Liver (tissue), 8 donors: ENCODE measurements at regions not wholly inside any gene's neighbourhood (a gene's known extent, or its start where the extent isn't known, plus 50 kb on each side); places are given as distances from the start of the nearest gene placed in this dataset.

Source experiments
- DNase-seq: peaks from one replicate; pipeline ENCODE4 v3.0.0-alpha.2; 2017; ENCODE audit warnings: low spot score
- H3K27ac ChIP-seq, 2 donors: one replicate each; pipeline ENCODE4 v1.7.0; 2013; ENCODE audit warnings: inconsistent platforms in 2 of 2, low read length in 2 of 2, control low read depth in 1 of 2, low read depth in 1 of 2, mild to moderate bottlenecking in 1 of 2
- H3K27me3 ChIP-seq, 4 donors: one replicate each; pipeline versions ENCODE4 v1.6.1 to v1.7.0; 2013; ENCODE audit warnings: low read length in 3 of 4, inconsistent platforms in 1 of 4, mild to moderate bottlenecking in 1 of 4, moderate library complexity in 1 of 4; ENCODE audit not compliant: control insufficient read depth in 4 of 4, insufficient read depth in 4 of 4
- H3K36me3 ChIP-seq, 4 donors: one replicate each; pipeline versions ENCODE4 v1.6.1 to v1.7.0; 2013; ENCODE audit warnings: low read length in 3 of 4, mild to moderate bottlenecking in 3 of 4, low read depth in 1 of 4, moderate library complexity in 1 of 4; ENCODE audit not compliant: control insufficient read depth in 4 of 4, insufficient read depth in 3 of 4
- H3K4me1 ChIP-seq, 4 donors: one replicate each; pipeline versions ENCODE4 v1.6.1 to v1.7.0; 2013; ENCODE audit warnings: low read length in 3 of 4, mild to moderate bottlenecking in 3 of 4, moderate library complexity in 1 of 4; ENCODE audit not compliant: control insufficient read depth in 4 of 4, insufficient read depth in 4 of 4
- H3K4me3 ChIP-seq, 3 donors: one replicate each; pipeline versions ENCODE4 v1.6.1 to v1.7.0; 2013; ENCODE audit warnings: low read length in 3 of 3, control low read depth in 1 of 3, low read depth in 1 of 3, mild to moderate bottlenecking in 1 of 3
- H3K9ac ChIP-seq, 2 donors: one replicate each; pipeline ENCODE4 v1.7.0; 2013; ENCODE audit warnings: low read length in 2 of 2, mild to moderate bottlenecking in 2 of 2, moderate library complexity in 2 of 2, control low read depth in 1 of 2, low read depth in 1 of 2
- H3K9me3 ChIP-seq, 4 donors: one replicate each; pipeline versions ENCODE4 v1.6.1 to v1.7.0; 2013; ENCODE audit warnings: low read length in 3 of 4; ENCODE audit not compliant: control insufficient read depth in 4 of 4
- EGR1 ChIP-seq, 2 donors: IDR thresholded peaks; 2 replicates each; pipeline ENCODE4 v1.6.1; 2016 to 2018; ENCODE audit warnings: antibody characterized with exemption in 2 of 2, low read depth in 2 of 2
- FOXA1 ChIP-seq: IDR thresholded peaks from 2 replicates; pipeline ENCODE4 v1.6.1; 2016; ENCODE audit warnings: antibody characterized with exemption
- FOXA2 ChIP-seq: IDR thresholded peaks from 2 replicates; pipeline ENCODE4 v1.6.1; 2016; ENCODE audit warnings: antibody characterized with exemption
- GABPA ChIP-seq, 2 donors: IDR thresholded peaks in 1 of 2; conservative IDR thresholded peaks in 1 of 2; 2 replicates each; pipeline ENCODE4 v1.6.1; 2016; ENCODE audit warnings: antibody characterized with exemption in 2 of 2, mild to moderate bottlenecking in 1 of 2, moderate library complexity in 1 of 2
- HNF4G ChIP-seq: IDR thresholded peaks from 2 replicates; pipeline ENCODE4 v1.6.1; 2016; ENCODE audit warnings: antibody characterized with exemption
- JUND ChIP-seq, 2 donors: IDR thresholded peaks; 2 replicates each; pipeline ENCODE4 v1.6.1; 2016; ENCODE audit warnings: antibody characterized with exemption in 2 of 2
- NR2F2 ChIP-seq: IDR thresholded peaks from 2 replicates; pipeline ENCODE4 v1.6.1; 2016; ENCODE audit warnings: antibody characterized with exemption
- RAD21 ChIP-seq, 2 donors: IDR thresholded peaks; 2 replicates each; pipeline ENCODE4 v1.6.1; 2016; ENCODE audit warnings: antibody characterized with exemption in 2 of 2, mild to moderate bottlenecking in 2 of 2
- REST ChIP-seq: IDR thresholded peaks from 2 replicates; pipeline ENCODE4 v1.6.1; 2016; ENCODE audit warnings: antibody characterized with exemption, mild to moderate bottlenecking
- RXRA ChIP-seq, 2 donors: IDR thresholded peaks; 2 replicates each; pipeline ENCODE4 v1.6.1; 2017 to 2018; ENCODE audit warnings: antibody characterized with exemption in 2 of 2, mild to moderate bottlenecking in 1 of 2
- SP1 ChIP-seq: IDR thresholded peaks from 2 replicates; pipeline ENCODE4 v1.6.1; 2018; ENCODE audit warnings: antibody characterized with exemption, mild to moderate bottlenecking
- TAF1 ChIP-seq: conservative IDR thresholded peaks from 2 replicates; pipeline ENCODE4 v1.6.1; 2016; ENCODE audit warnings: antibody characterized with exemption, mild to moderate bottlenecking
- YY1 ChIP-seq: IDR thresholded peaks from 2 replicates; pipeline ENCODE4 v1.6.1; 2016; ENCODE audit warnings: antibody characterized with exemption, mild to moderate bottlenecking
- WGBS: extraction: QIAGEN DNeasy Blood & Tissue Kit; methylation state at CpG from one replicate; pipeline ENCODE4 v1.1.7; 2013; 5-methylcytosine and 5-hydroxymethylcytosine counted together
- TF ChIP-seq, protein P1 (sequence below): IDR thresholded peaks from 2 replicates; pipeline ENCODE4 v1.6.1; 2016; ENCODE audit warnings: antibody characterized with exemption
- TF ChIP-seq, protein P2 (sequence below): IDR thresholded peaks from 2 replicates; pipeline ENCODE4 v1.6.1; 2016; ENCODE audit warnings: antibody characterized with exemption
- TF ChIP-seq, protein P3 (sequence below): fragments of 150-350 bp; IDR thresholded peaks from 2 replicates; pipeline ENCODE4 v1.5.1; 2017; ENCODE audit warnings: improper control_type of control experiment, low read depth, low read length; ENCODE audit not compliant: missing input control
- donor health status: healthy.
- donor health status: healthy.
- donor health status: healthy.
- donor health status: healthy.
- donor health status: healthy.

DNA sequence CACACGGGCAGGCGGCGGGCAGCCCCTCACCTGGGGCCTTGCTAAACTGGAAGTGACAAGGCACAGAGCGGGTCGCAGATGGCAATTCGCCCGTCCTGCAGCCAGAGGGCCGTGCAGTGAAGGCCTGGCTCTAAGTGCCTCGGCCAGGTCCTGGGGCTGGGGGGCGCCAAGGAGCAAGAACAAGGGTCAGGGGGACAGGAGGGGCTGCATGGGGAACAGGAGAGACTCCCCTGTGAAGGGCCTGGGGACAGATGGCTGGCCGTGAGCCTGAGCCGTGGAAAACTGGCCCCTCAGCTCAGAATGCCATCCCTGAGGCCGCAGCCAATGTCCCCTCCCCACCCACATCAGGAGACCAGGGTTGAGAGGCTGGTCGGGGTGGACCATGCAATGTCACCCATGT, 60.0 kb downstream of the RTL6 start:
- H3K36me3 ChIP-seq: no peaks in the 10 kb centered on the region
- H3K4me1 ChIP-seq: no peaks in the 10 kb centered on the region
- no peaks in the 10 kb centered on the region for H3K9me3 ChIP-seq
- no peak overlapping the region for H3K4me3 ChIP-seq
- no peak for DNase-seq
- no peaks in the 10 kb centered on the region for H3K27me3 ChIP-seq
- WGBS: 89% methylated on average over 14 of the region's 14 CpGs
- no peak overlapping the region for H3K27ac ChIP-seq
- TF ChIP-seq TAF1: no peak
- H3K9ac ChIP-seq: no peak overlapping the region

- H3K4me3 ChIP-seq: no peak overlapping the region
- no peak for DNase-seq
- 93% methylated on average over 21 of the region's 21 CpGs for WGBS
- H3K9me3 ChIP-seq: no peaks in the 10 kb centered on the region
- H3K27ac ChIP-seq: no peak overlapping the region
- no peak overlapping the region for H3K9ac ChIP-seq
- TF ChIP-seq FOXA1 (no peak), NR2F2 (no peak), EGR1 (IDR thresholded peaks at IDR 0.05; ENCODE audit: low read depth in 2 of 2) (no peak), YY1 (no peak), GABPA (IDR thresholded peaks at IDR 0.05 in 1 of 2, conservative IDR thresholded peaks at IDR 0.05 in 1 of 2) (no peak), RXRA (IDR thresholded peaks at IDR 0.05) (no peak), FOXA2 (no peak), HNF4G (no peak), SP1 (no peak), TAF1 (no peak), JUND (IDR thresholded peaks at IDR 0.05) (no peak), REST (no peak), RAD21 (IDR thresholded peaks at IDR 0.05) (no peak)
- TF ChIP-seq, protein P1, sequence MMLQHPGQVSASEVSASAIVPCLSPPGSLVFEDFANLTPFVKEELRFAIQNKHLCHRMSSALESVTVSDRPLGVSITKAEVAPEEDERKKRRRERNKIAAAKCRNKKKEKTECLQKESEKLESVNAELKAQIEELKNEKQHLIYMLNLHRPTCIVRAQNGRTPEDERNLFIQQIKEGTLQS: no peak
- TF ChIP-seq, protein P2, sequence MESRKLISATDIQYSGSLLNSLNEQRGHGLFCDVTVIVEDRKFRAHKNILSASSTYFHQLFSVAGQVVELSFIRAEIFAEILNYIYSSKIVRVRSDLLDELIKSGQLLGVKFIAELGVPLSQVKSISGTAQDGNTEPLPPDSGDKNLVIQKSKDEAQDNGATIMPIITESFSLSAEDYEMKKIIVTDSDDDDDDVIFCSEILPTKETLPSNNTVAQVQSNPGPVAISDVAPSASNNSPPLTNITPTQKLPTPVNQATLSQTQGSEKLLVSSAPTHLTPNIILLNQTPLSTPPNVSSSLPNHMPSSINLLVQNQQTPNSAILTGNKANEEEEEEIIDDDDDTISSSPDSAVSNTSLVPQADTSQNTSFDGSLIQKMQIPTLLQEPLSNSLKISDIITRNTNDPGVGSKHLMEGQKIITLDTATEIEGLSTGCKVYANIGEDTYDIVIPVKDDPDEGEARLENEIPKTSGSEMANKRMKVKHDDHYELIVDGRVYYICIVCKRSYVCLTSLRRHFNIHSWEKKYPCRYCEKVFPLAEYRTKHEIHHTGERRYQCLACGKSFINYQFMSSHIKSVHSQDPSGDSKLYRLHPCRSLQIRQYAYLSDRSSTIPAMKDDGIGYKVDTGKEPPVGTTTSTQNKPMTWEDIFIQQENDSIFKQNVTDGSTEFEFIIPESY: no peak
- TF ChIP-seq, protein P3, sequence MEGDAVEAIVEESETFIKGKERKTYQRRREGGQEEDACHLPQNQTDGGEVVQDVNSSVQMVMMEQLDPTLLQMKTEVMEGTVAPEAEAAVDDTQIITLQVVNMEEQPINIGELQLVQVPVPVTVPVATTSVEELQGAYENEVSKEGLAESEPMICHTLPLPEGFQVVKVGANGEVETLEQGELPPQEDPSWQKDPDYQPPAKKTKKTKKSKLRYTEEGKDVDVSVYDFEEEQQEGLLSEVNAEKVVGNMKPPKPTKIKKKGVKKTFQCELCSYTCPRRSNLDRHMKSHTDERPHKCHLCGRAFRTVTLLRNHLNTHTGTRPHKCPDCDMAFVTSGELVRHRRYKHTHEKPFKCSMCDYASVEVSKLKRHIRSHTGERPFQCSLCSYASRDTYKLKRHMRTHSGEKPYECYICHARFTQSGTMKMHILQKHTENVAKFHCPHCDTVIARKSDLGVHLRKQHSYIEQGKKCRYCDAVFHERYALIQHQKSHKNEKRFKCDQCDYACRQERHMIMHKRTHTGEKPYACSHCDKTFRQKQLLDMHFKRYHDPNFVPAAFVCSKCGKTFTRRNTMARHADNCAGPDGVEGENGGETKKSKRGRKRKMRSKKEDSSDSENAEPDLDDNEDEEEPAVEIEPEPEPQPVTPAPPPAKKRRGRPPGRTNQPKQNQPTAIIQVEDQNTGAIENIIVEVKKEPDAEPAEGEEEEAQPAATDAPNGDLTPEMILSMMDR: no peak
- H3K27me3 ChIP-seq: no peaks in the 10 kb centered on the region
- no peaks in the 10 kb centered on the region for H3K36me3 ChIP-seq
- no peaks in the 10 kb centered on the region for H3K4me1 ChIP-seq
Measured at GRCh38 chr22:44437216-44438055, 60.6 kb downstream of the RTL6 start.
